HFFc6 (cell line): ENCODE measurements at regions not wholly inside any gene's neighbourhood (a gene's known extent, or its start where the extent isn't known, plus 50 kb on each side); places are given as distances from the start of the nearest gene placed in this dataset.

Experiments used
- DNase-seq: peaks from one replicate; pipeline ENCODE4 v3.0.0-alpha.2; 2018
- H3K27ac Mint-ChIP-seq: 2 replicates; pipeline ENCODE4 v1.8.0; 2020; ENCODE audit warnings: mild to moderate bottlenecking, mixed read lengths
- H3K27me3 Mint-ChIP-seq: 2 replicates; pipeline ENCODE4 v1.8.0; 2021; ENCODE audit warnings: mild to moderate bottlenecking, moderate library complexity, mixed read lengths; ENCODE audit not compliant: insufficient read depth
- H3K36me3 Mint-ChIP-seq: 2 replicates; pipeline ENCODE4 v1.8.0; 2021; ENCODE audit warnings: low read depth, mixed read lengths
- H3K4me1 Mint-ChIP-seq: 2 replicates; pipeline ENCODE4 v1.8.0; 2020; ENCODE audit warnings: low read depth, mixed read lengths
- H3K4me3 Mint-ChIP-seq: 2 replicates; pipeline ENCODE4 v1.8.0; 2020; ENCODE audit warnings: mild to moderate bottlenecking, moderate library complexity, mixed read lengths
- H3K9me3 Mint-ChIP-seq: 2 replicates; pipeline ENCODE4 v1.8.0; 2020; ENCODE audit warnings: mild to moderate bottlenecking, mixed read lengths
- TF ChIP-seq, protein P1 (sequence below): fragments of 200-600 bp; sonication (generic); IDR thresholded peaks from 2 replicates; pipeline ENCODE4 v1.5.0; 2021; ENCODE audit warnings: antibody characterized with exemption, mild to moderate bottlenecking

- TF ChIP-seq, protein P1, sequence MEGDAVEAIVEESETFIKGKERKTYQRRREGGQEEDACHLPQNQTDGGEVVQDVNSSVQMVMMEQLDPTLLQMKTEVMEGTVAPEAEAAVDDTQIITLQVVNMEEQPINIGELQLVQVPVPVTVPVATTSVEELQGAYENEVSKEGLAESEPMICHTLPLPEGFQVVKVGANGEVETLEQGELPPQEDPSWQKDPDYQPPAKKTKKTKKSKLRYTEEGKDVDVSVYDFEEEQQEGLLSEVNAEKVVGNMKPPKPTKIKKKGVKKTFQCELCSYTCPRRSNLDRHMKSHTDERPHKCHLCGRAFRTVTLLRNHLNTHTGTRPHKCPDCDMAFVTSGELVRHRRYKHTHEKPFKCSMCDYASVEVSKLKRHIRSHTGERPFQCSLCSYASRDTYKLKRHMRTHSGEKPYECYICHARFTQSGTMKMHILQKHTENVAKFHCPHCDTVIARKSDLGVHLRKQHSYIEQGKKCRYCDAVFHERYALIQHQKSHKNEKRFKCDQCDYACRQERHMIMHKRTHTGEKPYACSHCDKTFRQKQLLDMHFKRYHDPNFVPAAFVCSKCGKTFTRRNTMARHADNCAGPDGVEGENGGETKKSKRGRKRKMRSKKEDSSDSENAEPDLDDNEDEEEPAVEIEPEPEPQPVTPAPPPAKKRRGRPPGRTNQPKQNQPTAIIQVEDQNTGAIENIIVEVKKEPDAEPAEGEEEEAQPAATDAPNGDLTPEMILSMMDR: no peak
- Mint-ChIP-seq H3K36me3 (no peaks in the 10 kb centered on the region), H3K27me3 (peaks cover 3% of the 10 kb centered on the region), H3K4me1 (peaks cover 7% of the 10 kb centered on the region), H3K9me3 (no peaks in the 10 kb centered on the region), H3K27ac (no peak overlapping the region), H3K4me3 (no peak overlapping the region)
- DNase-seq: no peak
These were observed 89.7 kb upstream of the KDR start for GRCh38 chr4:55215087-55215486.

DNA sequence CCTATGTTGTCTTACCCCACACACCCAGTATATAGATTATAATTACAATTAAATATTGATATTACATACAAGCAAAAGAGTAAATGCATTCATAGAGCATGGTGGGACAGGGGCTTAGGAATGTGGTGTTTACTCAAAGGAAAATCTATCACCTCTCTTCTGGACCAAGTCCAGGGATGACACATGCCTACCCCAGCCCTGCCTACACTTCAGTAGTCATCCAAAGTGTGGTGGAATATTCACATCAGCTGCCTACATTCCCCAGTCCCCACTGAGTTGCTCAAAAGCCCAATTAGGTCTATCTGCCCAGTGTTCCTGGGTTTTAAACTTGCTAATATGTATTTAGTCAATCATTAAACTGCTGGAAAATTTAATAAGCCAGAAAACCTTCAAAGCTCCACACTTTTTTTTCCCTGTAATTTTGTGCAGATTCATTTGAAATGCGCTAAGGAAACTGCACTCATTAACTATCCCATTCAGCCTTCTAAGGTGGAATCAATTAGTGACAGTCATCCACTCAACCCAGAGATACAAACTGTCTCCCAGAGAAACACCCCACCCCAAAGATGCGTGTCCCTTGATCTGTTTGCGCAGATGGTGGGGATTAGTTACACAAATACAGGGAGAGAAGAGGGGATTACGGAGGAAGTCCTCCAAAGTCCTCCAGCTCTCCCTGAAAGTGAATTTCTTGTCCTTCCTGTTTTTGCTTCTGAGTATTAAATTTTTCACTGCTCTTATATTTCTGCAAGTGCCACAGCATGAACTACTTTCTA is 91.7 kb upstream of the KDR start:
- no peaks in the 10 kb centered on the region for H3K9me3 Mint-ChIP-seq
- H3K27ac Mint-ChIP-seq: no peak overlapping the region
- peaks cover 7% of the 10 kb centered on the region for H3K4me1 Mint-ChIP-seq
- no peak for DNase-seq
- TF ChIP-seq, protein P1: no peak
- H3K27me3 Mint-ChIP-seq: peaks cover 6% of the 10 kb centered on the region
- no peaks in the 10 kb centered on the region for H3K36me3 Mint-ChIP-seq
- H3K4me3 Mint-ChIP-seq: no peak overlapping the region

DNA sequence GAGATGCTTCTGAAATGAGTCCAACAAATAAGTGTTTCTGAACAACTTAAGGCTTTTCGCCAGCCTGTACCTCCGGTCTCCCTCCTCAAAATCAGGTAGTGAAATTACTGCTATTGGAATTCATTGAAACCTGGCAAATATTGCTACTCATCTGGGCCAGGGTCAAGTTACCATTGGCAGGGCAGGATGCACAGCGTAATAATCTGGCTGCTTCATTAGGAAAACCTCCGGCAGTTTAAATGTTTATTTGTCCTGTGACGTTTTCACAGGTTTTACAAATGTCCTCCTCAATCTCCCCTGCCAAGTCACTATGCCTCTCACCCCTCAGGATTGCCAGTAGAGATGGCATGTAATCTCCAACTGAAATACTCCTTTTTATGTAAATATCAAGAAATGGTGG is 92.6 kb upstream of the KDR start:
- TF ChIP-seq, protein P1: no peak
- no peak overlapping the region for H3K27ac Mint-ChIP-seq
- no peak overlapping the region for H3K4me3 Mint-ChIP-seq
- H3K9me3 Mint-ChIP-seq: no peaks in the 10 kb centered on the region
- DNase-seq: no peak
- H3K27me3 Mint-ChIP-seq: peaks cover 6% of the 10 kb centered on the region
- no peaks in the 10 kb centered on the region for H3K36me3 Mint-ChIP-seq
- H3K4me1 Mint-ChIP-seq: peaks cover 7% of the 10 kb centered on the region

GRCh38 chr4:55237839-55238238 is 108.2 kb upstream of the SRD5A3 start:
- Mint-ChIP-seq H3K27me3 (peaks cover 1% of the 10 kb centered on the region; the same call in 1 of the 2 replicates), H3K4me1 (no peaks in the 10 kb centered on the region), H3K4me3 (no peak overlapping the region), H3K27ac (no peak overlapping the region), H3K36me3 (0 out of 2 replicates have a peak, but pooled peaks cover 4% of the 10 kb centered on the region), H3K9me3 (peaks cover 5% of the 10 kb centered on the region; the same call in 1 of the 2 replicates)
- no peak for DNase-seq
- TF ChIP-seq, protein P1: no peak

DNA sequence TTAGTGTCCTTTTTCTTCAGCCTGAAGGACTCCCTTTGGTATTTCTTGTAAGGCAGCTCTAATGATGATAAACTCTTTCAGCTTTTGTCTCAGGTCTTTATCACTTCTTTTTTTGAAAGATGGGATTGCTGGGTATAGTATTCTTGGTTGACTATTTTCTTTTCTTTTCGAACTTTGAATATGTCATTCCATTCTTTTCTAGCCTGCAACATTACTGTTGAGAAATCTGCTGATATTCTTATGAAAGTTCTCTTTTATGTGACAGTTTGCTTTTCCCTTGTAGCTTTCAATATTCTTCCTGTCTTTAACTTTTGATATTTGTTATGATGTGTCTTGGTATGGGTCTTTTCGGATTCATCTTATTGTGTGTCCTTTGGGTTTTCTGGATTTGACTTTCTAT is 107.6 kb upstream of the SRD5A3 start:
- peaks cover 5% of the 10 kb centered on the region; the same call in 1 of the 2 replicates for H3K9me3 Mint-ChIP-seq
- no peak overlapping the region for H3K27ac Mint-ChIP-seq
- TF ChIP-seq, protein P1: no peak
- H3K36me3 Mint-ChIP-seq: 0 out of 2 replicates have a peak, but pooled peaks cover 4% of the 10 kb centered on the region
- H3K4me1 Mint-ChIP-seq: no peaks in the 10 kb centered on the region
- peaks cover 1% of the 10 kb centered on the region; the same call in 1 of the 2 replicates for H3K27me3 Mint-ChIP-seq
- H3K4me3 Mint-ChIP-seq: no peak overlapping the region
- no peak for DNase-seq
